GM21717 (cell line): ENCODE measurements at regions not wholly inside any gene's neighbourhood (a gene's known extent, or its start where the extent isn't known, plus 50 kb on each side); places are given as distances from the start of the nearest gene placed in this dataset.
"Not testable (repeated sequence)": the region's sequence is repeated elsewhere in the genome, so short reads cannot be mapped to it uniquely, and the experiment has no call there.

Experiments used
- ATAC-seq: cut with Tn5 transposase; IDR thresholded peaks from one replicate; pipeline ENCODE4 v1.9.1; 2021; ENCODE audit warnings: mild to moderate bottlenecking, moderate library complexity; ENCODE audit not compliant: unreplicated experiment

DNA sequence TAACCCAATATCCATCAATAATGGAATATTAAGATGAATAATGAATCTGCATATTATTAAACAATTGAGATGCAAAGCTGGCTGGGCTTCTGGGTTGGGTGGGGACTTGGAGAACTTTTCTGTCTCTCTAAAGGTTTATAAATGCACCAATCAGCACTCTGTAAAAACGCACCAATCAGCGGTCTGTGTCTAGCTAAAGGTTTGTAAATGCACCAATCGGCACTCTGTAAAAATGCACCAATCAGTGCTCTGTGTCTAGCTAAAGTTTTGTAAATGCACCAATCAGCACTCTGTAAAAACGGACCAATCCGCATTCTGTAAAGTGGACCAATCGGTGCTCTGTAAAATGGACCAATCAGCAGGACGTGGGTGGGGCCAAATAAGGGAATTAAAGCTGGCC lies 1296.3 kb upstream of the PCDH20 start:
- not testable (repeated sequence) for ATAC-seq

DNA sequence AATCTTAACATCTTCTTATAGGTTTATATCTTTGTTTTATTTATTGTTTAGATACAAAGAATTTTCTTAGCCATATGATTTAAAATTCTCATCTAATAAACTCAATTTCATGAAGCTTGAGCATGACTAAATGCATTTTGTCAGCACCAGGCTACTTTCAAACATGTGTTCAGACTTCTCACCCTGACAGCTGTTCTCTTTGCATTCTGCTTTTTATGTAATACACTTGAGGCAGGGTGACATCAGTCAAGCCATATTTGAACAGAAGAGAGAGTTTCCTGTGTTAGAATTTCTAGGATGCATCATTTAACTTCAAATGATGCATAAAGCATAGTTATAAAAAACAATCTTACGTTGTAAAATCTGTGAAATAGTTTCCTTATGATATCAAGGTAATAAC lies 1295.1 kb upstream of the PCDH20 start:
- ATAC-seq: no peak

DNA sequence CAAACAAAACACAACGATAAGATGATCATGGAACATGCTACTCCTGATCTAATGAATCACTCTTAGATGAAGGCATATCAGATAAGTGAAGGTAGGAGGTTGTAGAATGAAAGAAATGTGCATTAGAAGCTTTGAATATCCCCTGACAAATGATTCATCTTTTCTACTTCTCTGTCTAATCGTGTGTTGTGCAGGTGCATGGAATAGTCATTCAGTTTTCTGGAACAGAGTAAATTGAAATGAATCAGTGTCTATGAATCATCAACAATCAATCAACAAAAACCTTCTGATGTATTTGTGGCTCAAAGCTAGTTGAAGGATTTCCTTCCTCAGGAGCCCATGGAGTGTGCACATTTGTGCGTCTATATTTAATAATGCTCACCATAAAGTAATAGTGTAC lies 1290.4 kb upstream of the PCDH20 start:
- no peak for ATAC-seq

DNA sequence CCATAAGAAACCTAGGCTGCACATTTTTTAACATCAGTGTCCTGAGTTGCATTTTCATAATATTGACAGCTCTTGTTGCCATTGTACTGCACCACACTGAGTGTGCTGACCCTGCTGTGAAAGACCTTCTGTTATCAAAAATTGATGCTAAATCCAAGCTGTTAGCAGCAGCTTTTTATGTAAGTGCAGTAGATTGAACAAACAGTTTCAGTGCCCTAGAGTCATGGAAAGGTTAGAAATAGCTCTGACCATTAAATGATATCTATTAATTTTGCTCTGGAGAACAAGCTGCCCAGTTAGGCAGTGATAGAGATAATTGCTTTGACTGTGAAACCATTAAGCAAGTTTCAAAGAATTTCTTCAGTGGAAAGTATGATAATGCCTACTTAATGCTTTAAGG lies 1289.2 kb upstream of the PCDH20 start:
- no peak for ATAC-seq

DNA sequence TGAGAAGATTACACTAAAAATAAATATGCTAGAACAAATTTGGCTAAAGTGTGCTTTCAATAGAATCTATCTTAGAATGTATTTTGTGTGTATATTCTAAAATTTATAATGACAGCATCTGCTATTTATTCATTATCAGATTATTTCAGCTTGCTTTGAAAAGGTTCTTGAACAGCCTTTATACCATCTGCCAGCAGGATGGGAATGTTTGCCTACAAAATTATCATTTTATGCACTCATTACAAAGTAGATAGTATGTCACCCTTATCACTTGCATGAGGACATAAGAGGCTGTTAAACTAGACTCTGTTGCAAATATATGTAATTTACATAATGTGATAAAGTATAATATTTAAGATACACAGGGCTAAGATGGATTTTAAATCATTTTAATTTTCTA lies 1286.9 kb upstream of the PCDH20 start:
- ATAC-seq: no peak

DNA sequence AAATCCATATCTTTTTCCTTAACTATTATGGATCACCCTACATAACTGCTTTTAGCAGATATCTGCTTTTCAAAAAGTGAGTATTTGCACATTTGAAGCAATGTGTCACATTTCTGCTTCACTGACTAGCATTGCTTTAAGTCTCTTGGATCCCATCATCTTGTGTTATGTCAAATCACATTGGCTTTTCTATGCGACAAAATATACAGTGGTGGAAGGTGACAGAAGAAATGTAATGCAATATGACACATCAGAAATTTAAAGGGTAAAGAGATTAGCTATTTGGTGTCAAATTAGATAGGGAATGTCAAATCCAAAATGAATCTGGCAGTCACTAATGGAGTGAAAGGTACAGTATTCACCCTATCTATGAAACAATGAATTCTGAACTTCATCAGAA lies 1282.1 kb upstream of the PCDH20 start:
- ATAC-seq: no peak

DNA sequence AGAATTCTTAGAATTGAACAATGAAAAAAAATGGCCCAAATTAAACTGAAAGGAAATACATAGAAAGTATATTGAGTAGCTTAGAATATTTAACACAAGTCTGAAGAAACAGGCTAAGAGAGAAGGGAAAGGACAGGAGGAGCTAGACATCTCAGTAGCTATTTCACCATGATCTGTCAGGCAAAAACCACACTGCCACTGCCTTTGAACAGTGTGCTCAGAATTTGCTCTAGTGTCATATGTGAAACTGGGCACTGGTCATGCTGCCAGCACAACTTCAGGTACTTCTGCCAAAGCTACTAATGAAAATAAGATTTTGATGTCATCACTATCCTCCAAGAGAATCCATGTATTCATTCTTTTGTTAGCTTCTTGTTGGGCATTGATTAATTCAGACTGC lies 1280.8 kb upstream of the PCDH20 start:
- ATAC-seq: no peak

DNA sequence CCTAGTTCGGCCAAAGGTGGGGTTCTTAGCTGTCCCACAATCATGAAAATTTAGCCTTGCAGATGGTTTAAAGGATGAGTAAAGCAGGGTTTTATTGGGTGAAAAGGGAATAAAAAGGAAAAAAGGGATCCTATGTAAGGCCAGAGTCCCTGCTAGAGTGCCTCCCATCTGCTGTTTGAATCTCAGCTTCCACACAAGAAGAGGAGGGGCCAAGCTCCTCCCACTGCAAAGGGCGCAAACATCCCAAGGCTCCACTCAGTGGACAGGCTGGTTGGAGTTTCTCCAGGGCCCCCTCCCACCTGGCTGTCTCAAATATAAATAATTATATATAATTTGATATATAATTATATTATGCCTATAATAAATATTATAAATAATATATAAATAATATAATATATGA lies 1272.1 kb upstream of the PCDH20 start:
- no peak for ATAC-seq

DNA sequence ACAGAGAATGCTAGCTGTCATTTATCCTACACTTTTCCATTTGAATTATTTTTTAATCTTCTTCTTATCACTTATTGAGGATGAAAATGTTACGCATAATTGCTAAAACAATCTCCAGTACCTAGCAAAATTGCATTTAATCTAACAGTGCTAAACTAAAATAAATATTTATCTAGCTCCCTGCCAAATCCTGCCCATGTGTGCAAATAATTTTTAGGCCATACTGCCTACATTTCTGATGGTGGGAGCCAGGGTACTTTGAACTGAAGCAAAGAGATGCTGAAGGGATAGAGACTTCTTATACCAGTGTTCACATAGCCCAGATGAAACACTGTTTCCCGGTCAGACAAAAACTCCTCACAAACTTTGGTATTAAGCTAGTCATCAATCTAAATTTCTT lies 1268.7 kb upstream of the PCDH20 start:
- ATAC-seq: no peak

DNA sequence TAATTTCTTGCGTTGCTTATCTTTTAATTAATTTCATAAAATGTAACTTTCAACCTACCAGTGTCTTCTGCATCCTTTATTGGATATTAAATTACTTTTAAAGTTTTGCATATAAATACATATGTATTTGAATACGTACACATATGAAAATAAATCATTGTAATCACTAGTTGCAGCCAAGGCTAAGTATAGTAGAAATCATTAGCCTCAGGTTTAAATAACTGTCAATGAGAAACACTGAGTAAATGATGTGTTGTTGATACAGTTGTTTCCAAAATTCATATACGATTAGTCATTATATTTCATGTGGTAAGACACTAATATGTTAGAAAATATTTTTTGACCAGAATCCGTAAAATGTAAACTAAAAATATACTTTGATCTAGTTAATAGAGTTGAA lies 1267.1 kb upstream of the PCDH20 start:
- ATAC-seq: no peak

DNA sequence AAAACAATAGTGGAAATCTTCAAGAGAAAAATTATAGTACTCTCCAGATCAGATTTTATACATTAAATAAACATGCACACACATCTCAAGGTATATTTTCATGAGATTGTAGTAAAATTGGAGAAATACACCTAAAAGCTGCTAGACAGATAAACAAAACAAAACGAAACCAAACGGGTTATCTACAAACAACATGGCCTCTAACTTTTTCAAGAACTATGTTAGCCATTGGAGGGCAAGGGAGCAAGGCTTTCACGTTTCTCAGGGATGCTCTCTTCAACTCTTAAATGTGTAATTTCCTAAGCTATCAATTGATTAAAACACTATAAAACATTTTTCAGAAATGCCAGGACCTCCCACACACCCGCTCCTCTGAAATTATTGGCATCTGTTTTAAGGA lies 1262.4 kb upstream of the PCDH20 start:
- ATAC-seq: no peak

DNA sequence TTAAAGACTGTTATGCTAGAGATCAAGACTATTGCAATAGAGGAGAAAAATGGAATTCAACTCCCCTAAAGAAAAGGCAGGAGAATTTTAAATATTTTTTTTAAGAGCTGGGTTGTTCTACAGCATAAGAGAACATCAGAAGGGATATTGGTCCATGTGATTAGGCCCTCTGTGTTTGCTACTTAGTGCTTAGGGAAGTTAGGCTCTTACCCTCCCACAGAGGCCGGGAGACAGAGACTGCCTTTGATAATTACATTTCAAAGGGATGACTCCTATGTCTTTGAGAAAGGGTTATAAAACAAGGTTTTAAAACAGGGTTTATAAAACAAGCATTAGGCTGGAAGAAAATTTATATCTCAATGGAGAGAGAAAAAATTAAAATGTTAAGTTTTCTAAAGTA lies 1248.1 kb upstream of the PCDH20 start:
- no peak for ATAC-seq

DNA sequence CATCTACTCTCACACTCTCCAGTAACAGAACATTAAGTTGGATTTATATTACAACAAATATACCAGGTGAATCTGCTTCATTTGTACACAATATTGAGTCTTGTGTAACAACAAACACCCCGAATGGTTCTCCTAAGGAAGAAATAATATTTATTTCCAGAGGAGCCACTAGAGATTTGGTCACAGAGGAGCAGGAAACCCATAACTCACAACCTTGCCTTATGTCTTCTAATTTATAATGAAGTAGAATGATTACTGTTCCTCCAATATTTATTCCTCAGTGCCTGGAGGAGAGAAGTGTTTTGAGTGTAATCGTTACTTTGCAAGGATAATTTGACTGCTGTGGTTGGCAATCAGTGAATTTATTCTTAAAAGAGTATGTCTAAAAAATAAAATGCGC lies 1243.7 kb upstream of the PCDH20 start:
- no peak for ATAC-seq

DNA sequence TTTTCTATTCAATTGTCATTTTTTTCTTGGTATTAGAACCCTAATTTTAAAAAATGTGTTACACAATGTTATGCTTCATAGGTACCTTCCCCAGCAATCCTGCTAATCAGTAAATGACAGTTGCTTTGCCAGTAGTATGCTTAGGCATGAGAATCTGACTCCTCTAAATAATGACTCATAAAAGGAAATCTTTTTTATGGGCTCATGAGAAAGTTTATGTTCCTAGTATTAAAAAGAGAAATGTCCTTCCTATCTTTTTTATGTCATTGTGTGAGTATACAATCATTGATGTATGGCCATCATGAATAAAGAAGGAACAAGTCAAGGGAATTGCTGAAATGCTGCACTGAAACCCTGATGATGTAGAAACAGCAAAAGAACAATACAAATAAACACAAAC lies 1237.7 kb upstream of the PCDH20 start:
- no peak for ATAC-seq

DNA sequence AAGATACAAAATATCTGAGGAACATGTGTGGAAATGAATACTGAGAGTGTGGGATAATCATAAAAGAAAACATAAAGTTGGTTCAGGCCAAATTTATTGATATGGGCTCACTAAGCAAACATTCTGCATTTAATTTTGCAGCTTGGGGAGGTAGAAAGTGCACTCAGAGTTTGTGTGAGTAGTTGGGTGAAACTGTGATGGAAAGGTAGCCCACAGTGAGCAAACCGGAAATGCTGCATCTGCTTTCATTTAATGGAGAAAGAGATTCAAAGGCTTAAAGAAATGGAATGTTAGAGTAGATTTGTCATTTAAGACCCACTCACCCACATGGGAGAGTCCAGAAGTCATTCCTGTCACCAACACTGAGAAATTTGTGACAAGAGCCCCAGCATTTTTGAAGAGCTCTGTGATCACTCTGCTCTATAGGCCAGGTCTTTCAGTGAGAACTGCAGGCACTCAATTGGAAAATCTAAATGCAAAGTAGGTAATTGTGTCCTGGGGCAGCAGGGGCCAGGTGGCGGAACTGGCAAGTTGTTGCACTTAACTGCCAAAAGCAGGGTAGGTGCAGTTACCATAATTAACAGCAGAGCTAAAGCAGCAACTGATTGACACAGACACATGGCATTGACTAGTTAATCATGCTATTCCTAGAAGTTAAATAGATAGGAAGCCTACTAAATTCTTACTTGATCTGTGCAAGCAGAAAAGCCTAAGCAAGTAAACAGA lies 1228.3 kb upstream of the PCDH20 start:
- ATAC-seq: peak; percentile 82

DNA sequence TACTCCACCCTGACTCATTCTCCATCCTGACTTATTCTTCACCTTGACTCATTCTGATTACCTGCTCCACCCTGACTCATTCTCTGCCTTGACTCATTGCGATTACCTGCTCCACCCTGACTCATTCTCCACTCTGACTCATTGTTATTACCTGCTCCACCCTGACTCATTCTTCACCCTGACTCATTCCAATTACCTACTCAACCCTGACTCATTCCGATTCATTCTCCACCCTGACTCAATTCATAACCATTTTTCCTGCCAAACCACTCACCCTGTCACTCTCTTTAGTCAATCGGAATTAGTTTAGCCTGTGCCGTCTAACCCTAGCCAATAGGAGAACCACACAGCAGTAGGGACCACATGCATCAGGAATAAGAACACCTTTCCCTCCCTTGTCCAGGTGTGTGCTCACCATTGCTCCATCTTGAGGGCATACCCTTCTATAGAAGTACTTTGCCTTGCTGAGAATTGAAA lies 1227.4 kb upstream of the PCDH20 start:
- peak; percentile 48 for ATAC-seq

DNA sequence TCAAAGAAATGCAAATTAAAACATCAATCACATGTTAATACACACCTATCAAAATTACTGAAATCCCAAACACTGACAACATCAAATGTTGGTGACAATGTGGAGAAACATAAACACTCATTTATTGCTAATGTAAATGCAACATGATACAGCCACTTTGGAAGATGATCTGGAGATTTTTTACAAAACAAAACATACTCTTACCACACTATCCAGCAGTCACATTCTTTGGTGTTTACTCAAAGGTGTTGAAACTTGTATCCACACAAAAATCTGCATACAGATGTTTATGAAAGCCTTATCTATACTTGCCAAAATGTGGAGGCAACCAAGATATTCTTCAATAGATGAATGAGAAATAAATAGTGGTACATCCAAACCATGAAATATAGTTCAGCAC lies 1219.5 kb upstream of the PCDH20 start:
- ATAC-seq: no peak

DNA sequence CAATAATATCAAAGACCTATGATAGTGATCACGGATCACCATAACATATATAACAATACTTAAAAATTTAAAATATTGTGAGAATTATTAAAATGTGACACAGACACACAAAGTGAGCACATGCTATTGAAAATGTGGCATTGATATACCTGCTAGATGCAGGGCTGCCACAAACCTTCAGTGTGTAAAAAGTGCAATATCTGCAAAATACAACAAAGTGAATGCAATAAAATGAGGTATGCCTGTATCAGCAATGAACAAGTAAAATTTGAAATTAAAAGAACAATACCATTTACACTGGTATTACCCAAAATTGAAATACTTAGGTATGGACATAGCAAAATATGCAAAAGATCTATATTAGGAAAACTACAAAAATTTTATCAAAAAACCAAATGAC lies 1217.8 kb upstream of the PCDH20 start:
- ATAC-seq: no peak

DNA sequence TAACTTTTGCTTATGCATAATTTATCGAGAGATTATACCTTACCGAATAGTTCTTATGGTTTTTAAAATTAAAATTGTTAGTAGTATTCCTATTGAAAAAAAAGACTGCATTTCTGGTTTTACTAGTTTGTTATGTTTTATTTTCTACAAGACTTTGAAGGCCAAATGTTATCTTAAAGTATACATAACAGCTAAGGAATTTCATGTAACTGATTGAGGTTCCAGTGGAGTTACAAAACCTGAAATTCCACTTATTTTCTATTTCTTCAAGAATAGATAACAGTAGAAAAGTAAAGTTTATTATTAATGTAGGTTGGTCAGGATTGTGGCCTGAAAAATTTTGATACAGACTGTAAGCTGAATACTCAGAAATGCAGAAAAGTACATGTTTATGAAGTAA lies 1216.0 kb upstream of the PCDH20 start:
- ATAC-seq: no peak

DNA sequence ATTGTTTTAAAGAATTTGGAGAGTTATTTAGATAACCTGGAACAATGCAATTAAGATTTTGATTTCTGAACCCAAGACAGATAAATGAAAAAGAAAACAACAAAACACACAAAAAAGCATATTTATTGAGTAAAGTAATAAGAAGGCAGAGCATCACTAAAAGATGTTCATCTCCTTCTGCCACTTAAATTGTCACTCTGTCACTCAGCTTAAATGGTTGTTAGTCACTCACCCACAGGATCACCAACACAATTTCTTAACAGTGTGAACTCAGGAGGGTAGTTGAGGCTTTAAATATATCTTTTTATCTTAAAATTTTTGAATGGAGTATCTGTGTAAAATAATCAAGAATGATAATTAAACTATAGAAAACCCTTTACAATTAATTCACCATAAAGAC lies 1215.5 kb upstream of the PCDH20 start:
- ATAC-seq: no peak

DNA sequence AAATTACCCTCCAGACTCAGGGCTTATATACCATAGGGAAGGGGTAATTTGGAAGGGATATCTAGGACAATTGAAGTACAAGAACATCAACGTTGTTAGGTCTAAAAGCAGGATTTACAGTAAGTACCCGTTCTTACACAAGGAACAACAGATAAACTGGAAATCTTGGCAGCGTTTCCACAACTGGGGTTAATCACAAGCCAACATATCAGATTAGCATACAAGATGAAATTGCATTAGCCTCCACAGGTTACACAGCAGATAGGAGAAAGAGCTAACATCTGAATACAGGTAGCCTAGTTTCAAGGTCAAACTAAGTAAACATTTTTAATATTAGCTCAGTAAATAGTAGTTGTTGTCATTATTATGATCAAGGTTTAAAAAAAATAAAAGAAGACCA lies 1214.0 kb upstream of the PCDH20 start:
- no peak for ATAC-seq

DNA sequence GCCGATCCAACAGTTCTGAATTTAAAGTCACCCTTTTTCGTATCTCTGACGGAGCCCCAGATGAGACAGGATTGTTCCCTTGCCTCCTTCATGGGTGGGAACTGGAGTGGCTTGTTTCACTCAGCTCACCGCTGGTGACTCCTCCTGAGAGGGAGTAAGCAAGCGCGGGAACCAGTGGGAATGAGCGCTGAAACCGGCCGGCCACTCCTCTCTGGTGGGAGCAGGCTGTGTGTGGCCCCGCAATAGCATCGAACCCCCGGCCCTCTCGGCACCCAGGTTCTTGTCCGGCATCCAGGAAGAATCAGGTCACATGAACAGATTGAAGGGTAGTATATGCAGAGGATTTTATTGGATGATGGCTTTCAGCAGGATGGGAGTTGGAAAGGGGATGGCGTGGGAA lies 1211.6 kb upstream of the PCDH20 start:
- no peak for ATAC-seq

DNA sequence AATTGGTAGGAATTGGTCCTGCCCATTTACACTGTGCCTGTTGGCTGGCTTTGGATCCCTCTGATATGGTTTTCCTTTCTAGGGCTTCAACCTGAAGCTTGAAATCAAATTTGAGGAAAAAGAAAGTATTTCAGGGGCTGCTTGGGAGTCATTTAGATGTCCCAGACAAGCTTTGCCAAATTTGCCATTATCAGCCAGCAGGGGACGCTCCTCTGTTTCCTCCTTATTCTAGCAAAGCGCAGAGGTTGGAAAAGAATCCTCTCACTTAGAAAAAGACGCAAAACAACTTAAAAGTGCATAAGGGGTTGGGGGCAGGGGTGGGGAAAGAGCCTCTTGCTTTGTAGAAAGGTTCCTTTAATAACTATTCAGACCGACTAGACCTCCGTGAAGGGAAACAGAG lies 1211.1 kb upstream of the PCDH20 start:
- no peak for ATAC-seq
